Uterus (tissue), 3 donors: ENCODE measurements at regions not wholly inside any gene's neighbourhood (a gene's known extent, or its start where the extent isn't known, plus 50 kb on each side); places are given as distances from the start of the nearest gene placed in this dataset.

Experiments
- DNase-seq, 2 donors: peaks; one replicate each; pipeline ENCODE4 v3.0.0-alpha.2; 2019 to 2020
- H3K27ac ChIP-seq, 2 donors: fragments of 200-600 bp; sonication (generic); 1 replicate in 1 of 2; 2 replicates in 1 of 2; pipeline ENCODE4 v1.5.1; 2016 to 2018
- H3K27me3 ChIP-seq, 2 donors: fragments of 200-600 bp; sonication (generic); one replicate each; pipeline ENCODE4 v1.5.1; 2018 to 2019; ENCODE audit warnings: control low read depth in 1 of 2
- H3K36me3 ChIP-seq, 2 donors: fragments of 200-600 bp; sonication (generic); one replicate each; pipeline ENCODE4 v1.5.1; 2019; ENCODE audit warnings: control low read depth in 1 of 2
- H3K4me1 ChIP-seq, 2 donors: fragments of 200-600 bp; sonication (generic); one replicate each; pipeline ENCODE4 v1.5.1; 2018 to 2019; ENCODE audit warnings: control low read depth in 1 of 2
- H3K4me3 ChIP-seq, 2 donors: fragments of 200-600 bp; sonication (generic); 1 replicate in 1 of 2; 2 replicates in 1 of 2; pipeline ENCODE4 v1.5.1; 2018 to 2019; ENCODE audit warnings: mild to moderate bottlenecking in 1 of 2
- H3K9me3 ChIP-seq, 2 donors: fragments of 200-600 bp; sonication (generic); one replicate each; pipeline ENCODE4 v1.5.1; 2019; ENCODE audit warnings: control low read depth in 1 of 2
- CTCF ChIP-seq, 4 experiments: fragments of 200-600 bp in 2 of 4; fragments of 450-650 bp in 2 of 4; sonication (generic) in 2 of 4; IDR thresholded peaks; one replicate each; pipeline ENCODE4 v1.5.1; 2016 to 2019; ENCODE audit warnings: antibody characterized with exemption in 4 of 4, mild to moderate bottlenecking in 2 of 4, moderate library complexity in 1 of 4
- POLR2A ChIP-seq, 2 donors: fragments of 450-650 bp; IDR thresholded peaks; one replicate each; pipeline ENCODE4 v1.6.1; 2016; ENCODE audit warnings: antibody characterized with exemption in 2 of 2, mild to moderate bottlenecking in 1 of 2, moderate library complexity in 1 of 2
- intact Hi-C: fragments of 100-400 bp; cut with DNase I; formaldehyde crosslinking; loops from one replicate; pipeline ENCODE4 v1.15.1; 2023; ENCODE audit warnings: low total_unique reads
- donor health status: DM: yes; HTN: yes; CAD: no.

- H3K27ac ChIP-seq = no peak overlapping the region
- H3K36me3 ChIP-seq = no peaks in the 10 kb centered on the region
- H3K4me1 ChIP-seq = no peaks in the 10 kb centered on the region
- intact Hi-C loops = no loop called here
- no peak overlapping the region for H3K4me3 ChIP-seq
- TF ChIP-seq CTCF (IDR thresholded peaks at IDR 0.05) = no peak
- TF ChIP-seq POLR2A (IDR thresholded peaks at IDR 0.05) = no peak
- no peaks in the 10 kb centered on the region for H3K9me3 ChIP-seq
- no peak for DNase-seq
- H3K27me3 ChIP-seq = no peaks in the 10 kb centered on the region
Observed at GRCh38 chr5:60323596-60323995, 376.4 kb downstream of the DEPDC1B start.

GRCh38 chr5:60312098-60312497 is 387.9 kb downstream of the DEPDC1B start:
- Histone ChIP-seq H3K4me3 (no peak overlapping the region), H3K27me3 (no peaks in the 10 kb centered on the region), H3K9me3 (no peaks in the 10 kb centered on the region), H3K36me3 (no peaks in the 10 kb centered on the region), H3K4me1 (no peaks in the 10 kb centered on the region), H3K27ac (no peak overlapping the region)
- no peak for TF ChIP-seq CTCF (IDR thresholded peaks at IDR 0.05)
- no peak for TF ChIP-seq POLR2A (IDR thresholded peaks at IDR 0.05)
- intact Hi-C loops = no loop called here
- no peak for DNase-seq

- intact Hi-C loops = no loop called here
- no peak for TF ChIP-seq POLR2A (IDR thresholded peaks at IDR 0.05)
- no peak overlapping the region for H3K27ac ChIP-seq
- DNase-seq = no peak
- H3K4me1 ChIP-seq = no peaks in the 10 kb centered on the region
- H3K9me3 ChIP-seq = no peaks in the 10 kb centered on the region
- no peak overlapping the region for H3K4me3 ChIP-seq
- no peaks in the 10 kb centered on the region for H3K27me3 ChIP-seq
- no peaks in the 10 kb centered on the region for H3K36me3 ChIP-seq
Observed at GRCh38 chr5:60299944-60300343, 400.0 kb downstream of the DEPDC1B start.

- no peak for DNase-seq
- intact Hi-C loops = no loop called here
- H3K4me1 ChIP-seq = no peaks in the 10 kb centered on the region
- TF ChIP-seq CTCF (IDR thresholded peaks at IDR 0.05) (no peak), POLR2A (IDR thresholded peaks at IDR 0.05) (no peak)
- no peak overlapping the region for H3K27ac ChIP-seq
- H3K4me3 ChIP-seq = no peak overlapping the region
- no peaks in the 10 kb centered on the region for H3K27me3 ChIP-seq
- H3K9me3 ChIP-seq = no peaks in the 10 kb centered on the region
- no peaks in the 10 kb centered on the region for H3K36me3 ChIP-seq
Observed at GRCh38 chr5:60297658-60298057, 402.3 kb downstream of the DEPDC1B start.

GRCh38 chr5:60295423-60295822 is 401.9 kb upstream of the PDE4D start:
- H3K4me1 ChIP-seq = no peaks in the 10 kb centered on the region
- no peak for DNase-seq
- no peaks in the 10 kb centered on the region for H3K36me3 ChIP-seq
- H3K27ac ChIP-seq = no peak overlapping the region
- TF ChIP-seq CTCF (IDR thresholded peaks at IDR 0.05) (no peak), POLR2A (IDR thresholded peaks at IDR 0.05) (no peak)
- intact Hi-C loops = no loop called here
- H3K4me3 ChIP-seq = no peak overlapping the region
- H3K9me3 ChIP-seq = no peaks in the 10 kb centered on the region
- no peaks in the 10 kb centered on the region for H3K27me3 ChIP-seq

- TF ChIP-seq CTCF (IDR thresholded peaks at IDR 0.05) (no peak), POLR2A (IDR thresholded peaks at IDR 0.05) (no peak)
- Histone ChIP-seq H3K27me3 (no peaks in the 10 kb centered on the region), H3K27ac (no peak overlapping the region), H3K4me3 (no peak overlapping the region), H3K4me1 (no peaks in the 10 kb centered on the region), H3K36me3 (no peaks in the 10 kb centered on the region), H3K9me3 (no peaks in the 10 kb centered on the region)
- intact Hi-C loops = no loop called here
- no peak for DNase-seq
Observed at GRCh38 chr5:60293518-60293917, 400.0 kb upstream of the PDE4D start.
